Left ventricle myocardium inferior (tissue), 1 donor: ENCODE measurements at regions not wholly inside any gene's neighbourhood (a gene's known extent, or its start where the extent isn't known, plus 50 kb on each side); places are given as distances from the start of the nearest gene placed in this dataset.

Experiments
- DNase-seq: peaks from one replicate; pipeline ENCODE4 v3.0.0-alpha.2; 2020
- H3K27ac ChIP-seq: fragments of 200-600 bp; replicated peaks from 2 replicates; pipeline ENCODE4 v1.8.0; 2021
- H3K27me3 ChIP-seq: fragments of 200-600 bp; 2 replicates; pipeline ENCODE4 v1.8.0; 2021; ENCODE audit warnings: low read depth
- H3K36me3 ChIP-seq: fragments of 200-600 bp; 2 replicates; pipeline ENCODE4 v1.8.0; 2021
- H3K4me1 ChIP-seq: fragments of 200-600 bp; 2 replicates; pipeline ENCODE4 v1.8.0; 2021
- H3K4me3 ChIP-seq: fragments of 200-600 bp; 2 replicates; pipeline ENCODE4 v1.8.0; 2021; ENCODE audit warnings: mild to moderate bottlenecking, moderate library complexity
- H3K9me3 ChIP-seq: fragments of 200-600 bp; replicated peaks from 2 replicates; pipeline ENCODE4 v1.8.0; 2021
- intact Hi-C: fragments of 100-400 bp; cut with micrococcal nuclease; formaldehyde crosslinking; loops from one replicate; pipeline ENCODE4 v1.11.0; 2022
- TF ChIP-seq, protein P1 (sequence below): fragments of 200-600 bp; IDR thresholded peaks from 2 replicates; pipeline ENCODE4 v1.8.0; 2021; ENCODE audit warnings: antibody characterized with exemption, mild to moderate bottlenecking, borderline replicate concordance
- donor health status: DM: no; HTN: yes; CAD: no; lungs with severe emphysema.

DNA sequence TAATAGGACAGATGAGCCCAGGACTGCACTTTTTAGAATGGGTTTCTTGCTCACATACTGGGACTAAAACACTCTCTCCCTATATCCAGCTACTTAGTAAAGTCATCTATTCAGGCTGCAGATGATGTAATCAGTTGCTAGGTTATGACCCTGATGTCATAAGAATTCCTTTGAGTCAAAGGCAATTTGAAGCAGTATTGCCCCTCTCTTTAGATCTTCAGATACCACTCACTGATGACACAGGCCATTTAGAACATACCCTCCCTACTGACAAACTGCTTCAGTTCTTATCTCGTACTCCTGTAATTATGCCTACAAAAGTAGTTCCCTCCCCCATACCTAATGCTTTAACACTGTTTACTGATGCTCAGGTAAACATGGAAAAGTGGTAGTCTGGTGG, 450.1 kb upstream of the RASGRP1 start:
- no peak for DNase-seq
- H3K27ac ChIP-seq, result no peak overlapping the region
- intact Hi-C loops, result loop anchor here (10.0 kb wide), 1 partner anchor 60 kb away; no protein-coding TSS in a partner anchor
- TF ChIP-seq, protein P1, sequence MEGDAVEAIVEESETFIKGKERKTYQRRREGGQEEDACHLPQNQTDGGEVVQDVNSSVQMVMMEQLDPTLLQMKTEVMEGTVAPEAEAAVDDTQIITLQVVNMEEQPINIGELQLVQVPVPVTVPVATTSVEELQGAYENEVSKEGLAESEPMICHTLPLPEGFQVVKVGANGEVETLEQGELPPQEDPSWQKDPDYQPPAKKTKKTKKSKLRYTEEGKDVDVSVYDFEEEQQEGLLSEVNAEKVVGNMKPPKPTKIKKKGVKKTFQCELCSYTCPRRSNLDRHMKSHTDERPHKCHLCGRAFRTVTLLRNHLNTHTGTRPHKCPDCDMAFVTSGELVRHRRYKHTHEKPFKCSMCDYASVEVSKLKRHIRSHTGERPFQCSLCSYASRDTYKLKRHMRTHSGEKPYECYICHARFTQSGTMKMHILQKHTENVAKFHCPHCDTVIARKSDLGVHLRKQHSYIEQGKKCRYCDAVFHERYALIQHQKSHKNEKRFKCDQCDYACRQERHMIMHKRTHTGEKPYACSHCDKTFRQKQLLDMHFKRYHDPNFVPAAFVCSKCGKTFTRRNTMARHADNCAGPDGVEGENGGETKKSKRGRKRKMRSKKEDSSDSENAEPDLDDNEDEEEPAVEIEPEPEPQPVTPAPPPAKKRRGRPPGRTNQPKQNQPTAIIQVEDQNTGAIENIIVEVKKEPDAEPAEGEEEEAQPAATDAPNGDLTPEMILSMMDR, result no peak
- no peaks in the 10 kb centered on the region for H3K36me3 ChIP-seq
- H3K9me3 ChIP-seq, result peaks cover 17% of the 10 kb centered on the region
- H3K4me3 ChIP-seq, result no peak overlapping the region
- H3K27me3 ChIP-seq, result no peaks in the 10 kb centered on the region
- H3K4me1 ChIP-seq, result no peaks in the 10 kb centered on the region

DNA sequence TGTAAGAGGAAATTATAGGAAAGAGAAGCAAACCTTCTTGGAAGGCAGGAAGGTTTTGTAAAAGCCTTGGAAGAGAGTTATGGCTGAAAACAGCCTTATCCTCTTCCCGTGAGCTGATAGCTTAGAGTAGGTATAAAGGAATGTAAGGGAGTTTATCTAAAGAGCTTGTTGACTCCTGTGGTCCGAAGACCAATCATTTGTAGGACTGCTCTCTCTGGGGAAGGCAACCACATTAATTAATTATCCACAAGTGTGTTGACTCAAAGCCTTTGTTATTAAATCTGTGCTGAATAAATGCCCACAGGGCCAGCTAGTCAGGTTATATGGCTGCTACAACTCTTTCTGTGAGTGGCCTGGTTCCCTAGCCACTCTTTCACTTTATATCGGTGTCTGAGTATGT, 452.1 kb upstream of the RASGRP1 start:
- no peaks in the 10 kb centered on the region for H3K4me1 ChIP-seq
- H3K36me3 ChIP-seq, result no peaks in the 10 kb centered on the region
- no peak overlapping the region for H3K27ac ChIP-seq
- no peak for DNase-seq
- TF ChIP-seq, protein P1, result no peak
- no peak overlapping the region for H3K4me3 ChIP-seq
- no peaks in the 10 kb centered on the region for H3K9me3 ChIP-seq
- no peaks in the 10 kb centered on the region for H3K27me3 ChIP-seq
- intact Hi-C loops, result loop anchor here (10.0 kb wide), 1 partner anchor 62 kb away; no protein-coding TSS in a partner anchor

DNA sequence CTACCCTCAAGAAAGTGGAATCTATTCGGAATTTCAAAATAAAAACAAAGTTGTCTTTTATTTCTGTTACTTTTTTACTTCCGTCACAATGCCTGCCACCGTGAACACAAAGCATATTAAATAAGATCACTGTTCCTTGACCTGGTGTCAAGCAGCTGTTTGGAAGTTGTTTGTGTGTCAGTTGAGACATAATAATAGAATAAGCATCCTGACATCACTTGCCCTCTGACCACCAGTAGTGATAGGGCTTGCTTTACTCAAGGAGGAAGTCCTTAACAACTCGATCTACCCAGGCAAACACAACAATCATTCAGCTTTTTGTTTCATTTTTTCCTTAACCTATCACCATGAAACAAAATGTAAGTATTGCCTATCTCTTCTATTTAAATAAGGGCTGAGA, 454.4 kb upstream of the RASGRP1 start:
- no peaks in the 10 kb centered on the region for H3K27me3 ChIP-seq
- TF ChIP-seq, protein P1, result no peak
- H3K4me1 ChIP-seq, result peaks cover 5% of the 10 kb centered on the region
- no peak for DNase-seq
- no peaks in the 10 kb centered on the region for H3K36me3 ChIP-seq
- intact Hi-C loops, result loop anchor here (10.0 kb wide), 1 partner anchor 64 kb away; no protein-coding TSS in a partner anchor
- H3K27ac ChIP-seq, result no peak overlapping the region
- no peaks in the 10 kb centered on the region for H3K9me3 ChIP-seq
- H3K4me3 ChIP-seq, result no peak overlapping the region

DNA sequence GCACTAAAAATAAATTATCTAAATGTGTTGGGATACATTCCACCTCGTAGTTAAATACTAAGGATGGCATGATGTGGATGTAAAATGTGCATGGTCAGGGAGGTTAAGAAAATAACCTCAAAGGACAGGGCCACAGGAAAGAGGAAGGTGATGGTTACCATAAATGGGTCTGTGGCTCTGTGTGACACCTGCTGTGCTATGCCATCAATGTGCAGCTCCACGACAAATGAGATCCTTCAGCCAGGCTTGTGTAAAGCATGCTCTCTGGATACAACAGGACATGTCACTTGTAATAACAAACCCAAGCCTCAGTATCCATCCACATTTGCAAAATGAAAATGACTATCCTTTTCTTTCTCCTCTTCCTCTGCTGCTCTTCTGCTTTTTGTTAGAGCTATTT, 456.7 kb upstream of the RASGRP1 start:
- H3K9me3 ChIP-seq, result no peaks in the 10 kb centered on the region
- no peaks in the 10 kb centered on the region for H3K36me3 ChIP-seq
- no peak overlapping the region for H3K27ac ChIP-seq
- no peaks in the 10 kb centered on the region for H3K27me3 ChIP-seq
- intact Hi-C loops, result no loop called here
- TF ChIP-seq, protein P1, result no peak
- H3K4me3 ChIP-seq, result no peak overlapping the region
- peaks cover 5% of the 10 kb centered on the region for H3K4me1 ChIP-seq
- DNase-seq, result no peak

DNA sequence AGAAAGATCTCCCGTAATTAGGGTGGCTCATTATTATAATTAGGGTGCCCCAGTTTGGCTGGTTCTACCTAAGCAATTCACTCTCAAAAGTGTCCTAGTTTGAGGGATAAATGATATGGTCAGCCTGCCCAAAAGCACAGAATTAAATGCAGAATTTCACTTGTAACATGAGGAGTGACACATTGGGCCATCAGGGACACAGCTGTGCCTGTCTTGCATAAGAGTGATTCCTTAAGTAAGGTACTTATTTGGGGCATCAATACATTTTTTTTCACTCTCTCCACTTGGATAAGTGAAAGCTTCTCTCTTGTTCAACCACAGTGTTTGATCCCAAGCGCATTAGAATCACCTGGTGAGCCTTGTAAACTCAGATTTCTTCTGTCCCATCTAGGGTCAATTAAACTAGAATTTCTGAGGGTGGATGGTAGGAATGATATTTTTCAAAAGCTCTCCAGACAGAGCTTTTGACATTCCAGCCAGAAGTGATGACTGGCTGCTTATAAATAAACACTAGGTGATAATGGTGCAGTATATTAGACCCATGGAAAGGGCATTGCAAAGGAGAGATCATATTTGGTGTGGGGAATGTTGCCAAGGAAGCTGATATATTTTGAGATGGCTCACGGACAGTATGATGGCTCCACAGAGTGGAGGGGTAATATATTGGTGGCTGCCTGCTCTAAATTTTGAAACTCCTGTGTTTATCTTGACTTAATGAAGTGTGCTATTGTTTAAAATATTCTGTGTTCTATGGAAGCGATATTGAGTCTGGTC, 458.1 kb upstream of the RASGRP1 start:
- no peak overlapping the region for H3K27ac ChIP-seq

More for the DNA sequence above, 458.1 kb upstream of the RASGRP1 start:
- no peaks in the 10 kb centered on the region for H3K27me3 ChIP-seq
- DNase-seq, result no peak
- no peaks in the 10 kb centered on the region for H3K36me3 ChIP-seq
- TF ChIP-seq, protein P1, result peak; percentile 17
- no peaks in the 10 kb centered on the region for H3K9me3 ChIP-seq
- H3K4me1 ChIP-seq, result peaks cover 5% of the 10 kb centered on the region
- no peak overlapping the region for H3K4me3 ChIP-seq
- intact Hi-C loops, result no loop called here
